ENCODE measurements at regions not wholly inside any gene's neighbourhood (a gene's known extent, or its start where the extent isn't known, plus 50 kb on each side); places are given as distances from the start of the nearest gene placed in this dataset.

GRCh38 chr4:140238351-140239056 is 84.5 kb upstream of the MAML3 start:
- TF ChIP-seq FOXK2 (IDR thresholded peaks at IDR 0.05) (no peak), IRF3 (IDR thresholded peaks at IDR 0.05) (no peak), RAD21 (IDR thresholded peaks at IDR 0.05; ENCODE audit: insufficient read depth, low read depth, low read length) (no peak), CTCF (IDR thresholded peaks at IDR 0.05 in 2 of 3, conservative IDR thresholded peaks at IDR 0.05 in 1 of 3; ENCODE audit: control insufficient read depth in 2 of 3, extremely low read depth in 1 of 3, insufficient read depth in 1 of 3, low read depth in 3 of 3, low read length in 3 of 3) (no peak), ZBTB40 (IDR thresholded peaks at IDR 0.05; ENCODE audit: borderline replicate concordance) (no peak), CREB1 (IDR thresholded peaks at IDR 0.05; ENCODE audit: low read depth) (no peak), SIN3A (IDR thresholded peaks at IDR 0.05; ENCODE audit: low read depth, low read length) (no peak), REST (IDR thresholded peaks at IDR 0.05; ENCODE audit: low read depth, low read length) (no peak), POU2F2 (IDR thresholded peaks at IDR 0.05; ENCODE audit: borderline replicate concordance, low read depth, low read length) (no peak), EGR1 (IDR thresholded peaks at IDR 0.05; ENCODE audit: borderline replicate concordance in 1 of 2, low read depth in 2 of 2, low read length in 2 of 2) (no peak), ATF3 (IDR thresholded peaks at IDR 0.05; ENCODE audit: borderline replicate concordance, extremely low read depth, low read depth, low read length) (no peak)

All from GM12878 (cell line).